Testis (tissue), 2 donors: ENCODE measurements at regions not wholly inside any gene's neighbourhood (a gene's known extent, or its start where the extent isn't known, plus 50 kb on each side); places are given as distances from the start of the nearest gene placed in this dataset.

ENCODE experiments used
- DNase-seq: peaks from one replicate; pipeline ENCODE4 v3.0.0-alpha.2; 2019
- H3K27ac ChIP-seq, 2 donors: fragments of 200-600 bp; sonication (generic); one replicate each; pipeline ENCODE4 v1.5.1; 2019
- H3K27me3 ChIP-seq: fragments of 200-600 bp; sonication (generic); one replicate; pipeline ENCODE4 v1.5.1; 2019
- H3K36me3 ChIP-seq: fragments of 200-600 bp; sonication (generic); one replicate; pipeline ENCODE4 v1.5.1; 2017; ENCODE audit warnings: low read depth; ENCODE audit errors: missing control alignments
- H3K4me1 ChIP-seq: fragments of 200-600 bp; sonication (generic); one replicate; pipeline ENCODE4 v1.5.1; 2019
- H3K4me3 ChIP-seq, 2 donors: fragments of 200-600 bp; sonication (generic); one replicate each; pipeline ENCODE4 v1.5.1; 2017 to 2019
- H3K9me3 ChIP-seq: fragments of 200-600 bp; sonication (generic); one replicate; pipeline ENCODE4 v1.5.1; 2017
- POLR2A ChIP-seq: fragments of 450-650 bp; IDR thresholded peaks from one replicate; pipeline ENCODE4 v1.6.1; 2017; ENCODE audit warnings: antibody characterized with exemption, mild to moderate bottlenecking, moderate library complexity
- WGBS, 2 donors: methylation state at CpG; one replicate each; pipeline ENCODE4 v1.1.5; 2018; 5-methylcytosine and 5-hydroxymethylcytosine counted together
- intact Hi-C: fragments of 100-400 bp; cut with DNase I; formaldehyde crosslinking; loops from one replicate; pipeline ENCODE4 v1.15.1; 2023; ENCODE audit warnings: low total_unique reads
- TF ChIP-seq, protein P1 (sequence below), 3 experiments: fragments of 450-650 bp in 2 of 3; fragments of 200-600 bp in 1 of 3; sonication (generic) in 1 of 3; IDR thresholded peaks; one replicate each; pipeline ENCODE4 v1.5.1; 2016 to 2019; ENCODE audit warnings: antibody characterized with exemption in 3 of 3, mild to moderate bottlenecking in 2 of 3, moderate library complexity in 1 of 3

GRCh38 chr7:68581417-68581816 lies 1016.9 kb upstream of the AUTS2 start:
- Histone ChIP-seq H3K9me3 (no peaks in the 10 kb centered on the region), H3K27me3 (no peaks in the 10 kb centered on the region), H3K36me3 (no peaks in the 10 kb centered on the region), H3K27ac (no peak overlapping the region), H3K4me1 (no peaks in the 10 kb centered on the region), H3K4me3 (no peak overlapping the region)
- TF ChIP-seq, protein P1, sequence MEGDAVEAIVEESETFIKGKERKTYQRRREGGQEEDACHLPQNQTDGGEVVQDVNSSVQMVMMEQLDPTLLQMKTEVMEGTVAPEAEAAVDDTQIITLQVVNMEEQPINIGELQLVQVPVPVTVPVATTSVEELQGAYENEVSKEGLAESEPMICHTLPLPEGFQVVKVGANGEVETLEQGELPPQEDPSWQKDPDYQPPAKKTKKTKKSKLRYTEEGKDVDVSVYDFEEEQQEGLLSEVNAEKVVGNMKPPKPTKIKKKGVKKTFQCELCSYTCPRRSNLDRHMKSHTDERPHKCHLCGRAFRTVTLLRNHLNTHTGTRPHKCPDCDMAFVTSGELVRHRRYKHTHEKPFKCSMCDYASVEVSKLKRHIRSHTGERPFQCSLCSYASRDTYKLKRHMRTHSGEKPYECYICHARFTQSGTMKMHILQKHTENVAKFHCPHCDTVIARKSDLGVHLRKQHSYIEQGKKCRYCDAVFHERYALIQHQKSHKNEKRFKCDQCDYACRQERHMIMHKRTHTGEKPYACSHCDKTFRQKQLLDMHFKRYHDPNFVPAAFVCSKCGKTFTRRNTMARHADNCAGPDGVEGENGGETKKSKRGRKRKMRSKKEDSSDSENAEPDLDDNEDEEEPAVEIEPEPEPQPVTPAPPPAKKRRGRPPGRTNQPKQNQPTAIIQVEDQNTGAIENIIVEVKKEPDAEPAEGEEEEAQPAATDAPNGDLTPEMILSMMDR (IDR thresholded peaks at IDR 0.05): no peak
- TF ChIP-seq POLR2A: no peak
- no peak for DNase-seq
- WGBS, 2 donors: 84 to 100% methylated on average over 1 of the region's 1 CpG
- intact Hi-C loops: no loop called here

- intact Hi-C loops: no loop called here
- H3K27ac ChIP-seq: no peak overlapping the region
- H3K9me3 ChIP-seq: no peaks in the 10 kb centered on the region
- no peaks in the 10 kb centered on the region for H3K4me1 ChIP-seq
- WGBS, 2 donors: 66 to 72% methylated on average over 4 of the region's 4 CpGs
- no peak for DNase-seq
- no peaks in the 10 kb centered on the region for H3K36me3 ChIP-seq
- no peak overlapping the region for H3K4me3 ChIP-seq
- TF ChIP-seq POLR2A: no peak
- TF ChIP-seq, protein P1 (IDR thresholded peaks at IDR 0.05): no peak
- no peaks in the 10 kb centered on the region for H3K27me3 ChIP-seq
Observed at GRCh38 chr7:68587599-68587998, 1010.7 kb upstream of the AUTS2 start.

GRCh38 chr7:68601826-68602225 lies 996.4 kb upstream of the AUTS2 start:
- no peaks in the 10 kb centered on the region for H3K36me3 ChIP-seq

DNA sequence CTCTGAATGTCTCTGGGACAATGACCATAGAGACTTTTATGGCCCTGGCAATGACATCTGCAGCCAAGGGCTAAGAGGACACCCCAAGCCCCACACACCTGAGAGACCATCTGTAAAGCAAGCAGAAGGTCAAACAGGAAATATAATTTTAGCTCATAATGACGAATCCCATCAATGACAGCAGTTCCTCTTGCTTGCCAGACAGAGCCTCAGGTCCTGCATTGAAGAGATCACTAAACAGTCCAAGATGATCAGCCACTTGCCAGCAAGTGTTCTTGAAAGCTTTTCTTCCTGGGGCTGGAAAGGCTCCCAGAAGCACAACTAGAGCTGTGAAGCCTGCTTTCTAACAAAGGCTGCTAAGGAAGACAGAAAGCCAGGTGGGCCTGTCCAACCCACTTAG lies 993.7 kb upstream of the AUTS2 start:
- H3K36me3 ChIP-seq: no peaks in the 10 kb centered on the region
- no peak overlapping the region for H3K27ac ChIP-seq
- no peak overlapping the region for H3K4me3 ChIP-seq
- no peaks in the 10 kb centered on the region for H3K4me1 ChIP-seq
- 50% methylated on average over 1 of the region's 1 CpG; no CpG with 5 or more reads in 1 of the 2 donors for WGBS, 2 donors
- TF ChIP-seq, protein P1 (IDR thresholded peaks at IDR 0.05): no peak
- TF ChIP-seq POLR2A: no peak
- no peak for DNase-seq
- intact Hi-C loops: no loop called here
- H3K9me3 ChIP-seq: no peaks in the 10 kb centered on the region
- no peaks in the 10 kb centered on the region for H3K27me3 ChIP-seq

More at GRCh38 chr7:68601826-68602225, 996.4 kb upstream of the AUTS2 start:
- 47 to 50% methylated on average over 4 of the region's 4 CpGs for whole genome bisulfite sequencing, 2 donors
- intact Hi-C loops: no loop called here
- no peak for DNase-seq
- no peaks in the 10 kb centered on the region for H3K9me3 ChIP-seq
- no peaks in the 10 kb centered on the region for H3K27me3 ChIP-seq
- TF ChIP-seq POLR2A: no peak
- TF ChIP-seq, protein P1 (IDR thresholded peaks at IDR 0.05): no peak
- H3K4me1 ChIP-seq: no peaks in the 10 kb centered on the region
- no peak overlapping the region for H3K4me3 ChIP-seq
- H3K27ac ChIP-seq: no peak overlapping the region

GRCh38 chr7:68610701-68611100 lies 987.6 kb upstream of the AUTS2 start:
- Histone ChIP-seq H3K27ac (no peak overlapping the region), H3K4me3 (no peak overlapping the region), H3K4me1 (no peaks in the 10 kb centered on the region), H3K36me3 (no peaks in the 10 kb centered on the region), H3K9me3 (no peaks in the 10 kb centered on the region), H3K27me3 (no peaks in the 10 kb centered on the region)
- TF ChIP-seq, protein P1 (IDR thresholded peaks at IDR 0.05): no peak
- no peak for TF ChIP-seq POLR2A
- 78 to 81% methylated on average over 1 of the region's 1 CpG for WGBS, 2 donors
- no peak for DNase-seq
- intact Hi-C loops: no loop called here
